ENCODE measurements at regions not wholly inside any gene's neighbourhood (a gene's known extent, or its start where the extent isn't known, plus 50 kb on each side); places are given as distances from the start of the nearest gene placed in this dataset.

- no peak for ATAC-seq (ENCODE audit: low read depth)
- no peaks in the 10 kb centered on the region for H3K4me1 ChIP-seq (ENCODE audit: insufficient read depth, poor library complexity, severe bottlenecking)
- no peaks in the 10 kb centered on the region for H3K9me3 ChIP-seq (ENCODE audit: severe bottlenecking)
- H3K27me3 ChIP-seq (ENCODE audit: insufficient read depth, poor library complexity, severe bottlenecking) = no peaks in the 10 kb centered on the region
- DNase-seq (ENCODE audit: low spot score) = no peak
- no peak overlapping the region for H3K27ac ChIP-seq (ENCODE audit: poor library complexity, severe bottlenecking)
- no peak for TF ChIP-seq CTCF (IDR thresholded peaks at IDR 0.05; ENCODE audit: poor library complexity, severe bottlenecking)
- no peaks in the 10 kb centered on the region for H3K36me3 ChIP-seq (ENCODE audit: low read depth)
- no peak overlapping the region for H3K4me3 ChIP-seq (ENCODE audit: severe bottlenecking)
These were observed 2008.5 kb upstream of the TENM3 start for GRCh38 chr4:180234730-180235129.

GRCh38 chr4:180240670-180241069 lies 2002.5 kb upstream of the TENM3 start:
- no peaks in the 10 kb centered on the region for H3K4me1 ChIP-seq (ENCODE audit: insufficient read depth, poor library complexity, severe bottlenecking)
- H3K27me3 ChIP-seq (ENCODE audit: insufficient read depth, poor library complexity, severe bottlenecking) = no peaks in the 10 kb centered on the region
- no peaks in the 10 kb centered on the region for H3K9me3 ChIP-seq (ENCODE audit: severe bottlenecking)
- H3K36me3 ChIP-seq (ENCODE audit: low read depth) = no peaks in the 10 kb centered on the region
- ATAC-seq (ENCODE audit: low read depth) (no peak), DNase-seq (ENCODE audit: low spot score) (no peak)
- no peak overlapping the region for H3K4me3 ChIP-seq (ENCODE audit: severe bottlenecking)
- no peak for TF ChIP-seq CTCF (IDR thresholded peaks at IDR 0.05; ENCODE audit: poor library complexity, severe bottlenecking)
- H3K27ac ChIP-seq (ENCODE audit: poor library complexity, severe bottlenecking) = no peak overlapping the region

DNA sequence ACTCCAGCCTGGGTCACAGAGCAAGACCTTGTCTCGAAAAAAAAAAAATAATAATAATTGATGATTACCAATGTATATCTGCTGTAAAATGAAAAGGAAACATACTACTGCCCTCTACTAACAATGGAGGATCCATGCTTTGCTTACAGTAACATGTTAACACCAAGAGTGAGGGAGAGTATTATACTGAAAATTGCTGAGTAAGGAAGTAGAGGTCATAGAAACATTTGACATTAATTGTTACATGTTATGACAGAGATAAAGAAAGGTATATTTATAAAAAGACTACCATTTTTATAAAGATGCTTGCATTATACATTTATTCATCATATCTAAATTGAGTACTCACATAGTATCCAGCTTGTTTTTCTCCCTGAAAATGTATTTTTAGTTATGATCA lies 1989.8 kb upstream of the TENM3 start:
- DNase-seq (ENCODE audit: low spot score) = no peak
- no peak for TF ChIP-seq CTCF (IDR thresholded peaks at IDR 0.05; ENCODE audit: poor library complexity, severe bottlenecking)
- ATAC-seq (ENCODE audit: low read depth) = no peak
- Histone ChIP-seq H3K27ac (ENCODE audit: poor library complexity, severe bottlenecking) (no peak overlapping the region), H3K27me3 (ENCODE audit: insufficient read depth, poor library complexity, severe bottlenecking) (no peaks in the 10 kb centered on the region), H3K4me1 (ENCODE audit: insufficient read depth, poor library complexity, severe bottlenecking) (no peaks in the 10 kb centered on the region), H3K4me3 (ENCODE audit: severe bottlenecking) (no peak overlapping the region), H3K36me3 (ENCODE audit: low read depth) (no peaks in the 10 kb centered on the region), H3K9me3 (ENCODE audit: severe bottlenecking) (no peaks in the 10 kb centered on the region)

GRCh38 chr4:180261346-180261745 lies 1981.9 kb upstream of the TENM3 start:
- Histone ChIP-seq H3K27ac (ENCODE audit: poor library complexity, severe bottlenecking) (no peak overlapping the region), H3K9me3 (ENCODE audit: severe bottlenecking) (no peaks in the 10 kb centered on the region), H3K4me1 (ENCODE audit: insufficient read depth, poor library complexity, severe bottlenecking) (no peaks in the 10 kb centered on the region), H3K27me3 (ENCODE audit: insufficient read depth, poor library complexity, severe bottlenecking) (no peaks in the 10 kb centered on the region), H3K36me3 (ENCODE audit: low read depth) (no peaks in the 10 kb centered on the region), H3K4me3 (ENCODE audit: severe bottlenecking) (no peak overlapping the region)
- no peak for DNase-seq (ENCODE audit: low spot score)
- TF ChIP-seq CTCF (IDR thresholded peaks at IDR 0.05; ENCODE audit: poor library complexity, severe bottlenecking) = no peak
- ATAC-seq (ENCODE audit: low read depth) = no peak

- no peak overlapping the region for H3K27ac ChIP-seq (ENCODE audit: poor library complexity, severe bottlenecking)
- no peak overlapping the region for H3K4me3 ChIP-seq (ENCODE audit: severe bottlenecking)
- no peak for ATAC-seq (ENCODE audit: low read depth)
These were observed 1963.1 kb upstream of the TENM3 start for GRCh38 chr4:180280076-180280475.

More at GRCh38 chr4:180280076-180280475, 1963.1 kb upstream of the TENM3 start:
- H3K9me3 ChIP-seq (ENCODE audit: severe bottlenecking) = no peaks in the 10 kb centered on the region
- H3K27me3 ChIP-seq (ENCODE audit: insufficient read depth, poor library complexity, severe bottlenecking) = no peaks in the 10 kb centered on the region
- DNase-seq (ENCODE audit: low spot score) = no peak
- no peaks in the 10 kb centered on the region for H3K4me1 ChIP-seq (ENCODE audit: insufficient read depth, poor library complexity, severe bottlenecking)
- no peaks in the 10 kb centered on the region for H3K36me3 ChIP-seq (ENCODE audit: low read depth)
- no peak for TF ChIP-seq CTCF (IDR thresholded peaks at IDR 0.05; ENCODE audit: poor library complexity, severe bottlenecking)

All from RWPE2 (cell line).